IPS-NIHi11 (cell line): ENCODE measurements at regions not wholly inside any gene's neighbourhood (a gene's known extent, or its start where the extent isn't known, plus 50 kb on each side); places are given as distances from the start of the nearest gene placed in this dataset.
A peak's percentile ranks its signal among the peaks of the same experiment; 100 is the strongest.
"Not testable (repeated sequence)": the region's sequence is repeated elsewhere in the genome, so short reads cannot be mapped to it uniquely, and the experiment has no call there.

ENCODE experiments used
- DNase-seq: peaks from one replicate; pipeline ENCODE4 v3.0.0; 2012; ENCODE audit warnings: mixed read lengths, low spot score

- DNase-seq: peak; percentile 29
Measured at GRCh38 chr3:124636101-124636862, 94.0 kb upstream of the UMPS start.

DNA sequence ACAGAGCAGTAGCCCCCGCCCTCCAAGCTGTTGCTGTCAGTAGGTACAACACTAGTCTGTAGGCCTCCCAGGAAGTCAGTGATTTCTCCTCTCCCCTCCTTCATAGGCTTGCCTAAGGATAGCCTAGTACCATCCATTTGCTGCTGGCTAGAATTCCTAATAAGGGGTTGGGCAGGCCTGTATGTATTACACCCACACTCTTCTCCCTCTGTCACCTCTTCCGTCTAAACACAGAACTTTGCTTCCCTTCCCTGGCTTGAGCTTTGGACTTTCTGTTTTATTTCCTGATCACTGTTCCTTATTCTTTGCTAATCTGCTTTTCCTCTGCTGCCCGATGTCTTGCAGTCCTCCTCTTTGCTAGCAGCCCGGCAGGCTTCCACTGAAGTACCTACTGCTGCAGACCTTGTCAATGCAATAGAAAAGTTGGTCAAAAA is 93.4 kb upstream of the UMPS start:
- DNase-seq: no peak

- DNase-seq: no peak
Measured at GRCh38 chr3:124639406-124640237, 90.6 kb upstream of the UMPS start.

GRCh38 chr3:124640635-124641306 is 89.5 kb upstream of the UMPS start:
- no peak for DNase-seq

GRCh38 chr3:124643453-124643852 is 86.8 kb upstream of the UMPS start:
- no peak for DNase-seq

GRCh38 chr3:124646186-124646585 is 84.1 kb upstream of the UMPS start:
- not testable (repeated sequence) for DNase-seq

DNA sequence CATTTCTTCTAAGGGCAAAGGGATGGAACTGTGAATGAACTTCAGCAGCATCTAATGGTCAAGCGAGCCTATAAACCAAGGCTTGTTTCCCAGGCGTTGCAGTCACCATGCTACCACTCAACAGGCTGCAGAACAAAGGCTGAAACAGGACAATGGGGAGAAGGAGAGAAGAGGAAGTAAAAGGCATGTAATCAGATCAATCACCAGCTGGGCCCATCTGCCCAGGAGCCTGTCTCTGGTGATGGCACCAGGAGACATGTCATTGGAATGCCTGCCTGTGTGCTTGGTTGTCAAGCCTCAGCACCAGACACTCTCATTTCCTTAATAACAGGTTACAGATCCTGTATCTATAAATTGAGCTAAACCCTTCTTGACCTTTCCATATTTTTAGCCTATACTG is 81.7 kb upstream of the UMPS start:
- DNase-seq: no peak

GRCh38 chr3:124650798-124651197 is 79.5 kb upstream of the UMPS start:
- DNase-seq: no peak

- DNase-seq: not testable (repeated sequence)
Measured at GRCh38 chr3:124651416-124651815, 78.8 kb upstream of the UMPS start.

GRCh38 chr3:124652009-124652408 is 78.2 kb upstream of the UMPS start:
- no peak for DNase-seq

DNA sequence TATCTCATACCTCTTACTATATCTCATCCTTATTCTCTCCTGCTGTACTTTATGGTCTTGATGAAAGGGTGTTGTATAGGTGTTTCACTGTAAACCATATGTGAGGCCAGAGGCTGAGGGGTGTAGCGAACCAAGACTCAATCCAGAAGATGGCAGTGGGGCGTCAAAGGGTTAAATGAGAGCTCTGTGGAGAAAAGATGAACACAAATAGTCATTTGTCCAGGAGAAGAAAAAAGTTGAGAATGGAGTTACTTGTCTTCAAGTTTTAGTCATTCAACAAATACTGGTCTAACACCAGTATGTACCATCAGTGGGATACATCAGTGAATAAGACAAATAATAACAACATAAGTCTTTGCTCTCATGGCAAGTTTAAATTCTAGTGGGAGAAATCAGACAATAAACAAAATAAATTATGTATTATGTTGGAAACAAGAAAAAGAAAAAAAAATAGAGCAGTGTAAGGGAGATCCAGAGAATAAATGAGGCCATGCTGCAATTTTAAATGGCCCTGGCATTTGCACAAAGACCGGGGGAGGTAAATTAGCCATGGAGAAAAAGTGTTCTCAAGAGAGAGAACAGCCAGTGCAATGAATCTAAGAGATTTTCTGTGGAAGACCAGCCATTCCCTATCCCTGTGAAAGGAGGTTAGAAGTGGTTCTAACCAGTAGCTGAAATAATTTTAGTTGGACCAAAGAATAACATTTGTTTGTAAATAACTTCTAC is 77.0 kb upstream of the UMPS start:
- DNase-seq: no peak

GRCh38 chr3:124653797-124654469 is 76.3 kb upstream of the UMPS start:
- no peak for DNase-seq

GRCh38 chr3:124654470-124654845 is 75.8 kb upstream of the UMPS start:
- DNase-seq: no peak

- DNase-seq: no peak
Measured at GRCh38 chr3:124656531-124656930, 73.7 kb upstream of the UMPS start.

- DNase-seq: no peak
Measured at GRCh38 chr3:124657138-124657537, 73.1 kb upstream of the UMPS start.

GRCh38 chr3:124658270-124658669 is 72.0 kb upstream of the UMPS start:
- no peak for DNase-seq

GRCh38 chr3:124659175-124659574 is 71.1 kb upstream of the UMPS start:
- no peak for DNase-seq

DNA sequence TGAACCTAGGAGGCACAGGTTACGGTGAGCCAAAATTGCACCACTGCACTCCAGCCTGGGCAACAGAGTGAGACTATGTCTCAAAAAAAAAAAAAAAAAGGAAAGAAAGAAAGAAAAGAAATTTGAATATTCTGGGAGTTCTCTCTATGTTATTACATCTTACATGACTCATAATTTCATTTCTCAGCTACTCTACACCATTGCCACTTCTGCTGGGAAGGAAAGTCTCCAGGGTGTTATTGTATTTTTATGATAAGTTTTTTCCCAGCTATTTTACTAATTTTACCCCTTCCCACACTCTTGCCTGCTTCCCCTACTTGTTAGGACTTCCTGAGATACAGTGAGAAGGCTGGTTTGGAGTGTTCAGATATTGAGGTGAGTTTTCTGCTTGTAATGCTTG is 69.7 kb upstream of the UMPS start:
- DNase-seq: no peak

- DNase-seq: no peak
Measured at GRCh38 chr3:124663690-124664089, 66.6 kb upstream of the UMPS start.

- DNase-seq: no peak
Measured at GRCh38 chr3:124664804-124665203, 65.4 kb upstream of the UMPS start.

DNA sequence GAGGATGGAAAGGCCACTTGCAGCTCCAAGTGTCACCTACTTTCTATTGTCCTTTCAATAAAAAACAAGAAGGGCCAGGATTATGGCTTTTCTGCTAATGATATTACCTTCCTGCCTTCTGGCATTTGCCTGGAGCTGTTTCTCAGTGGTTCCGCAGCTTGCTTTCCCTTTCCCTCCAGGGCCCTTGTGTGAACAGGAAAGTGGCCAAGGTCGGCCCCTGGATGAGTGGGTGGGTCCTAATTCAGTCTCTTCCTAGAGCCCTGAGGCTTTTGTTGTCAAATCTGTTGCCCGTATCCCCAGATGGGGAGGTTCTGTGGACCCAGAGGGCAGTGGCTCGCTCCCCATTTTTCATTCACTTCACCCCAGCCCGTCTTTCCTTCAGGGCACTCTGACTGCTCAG is 64.2 kb upstream of the UMPS start:
- no peak for DNase-seq

DNA sequence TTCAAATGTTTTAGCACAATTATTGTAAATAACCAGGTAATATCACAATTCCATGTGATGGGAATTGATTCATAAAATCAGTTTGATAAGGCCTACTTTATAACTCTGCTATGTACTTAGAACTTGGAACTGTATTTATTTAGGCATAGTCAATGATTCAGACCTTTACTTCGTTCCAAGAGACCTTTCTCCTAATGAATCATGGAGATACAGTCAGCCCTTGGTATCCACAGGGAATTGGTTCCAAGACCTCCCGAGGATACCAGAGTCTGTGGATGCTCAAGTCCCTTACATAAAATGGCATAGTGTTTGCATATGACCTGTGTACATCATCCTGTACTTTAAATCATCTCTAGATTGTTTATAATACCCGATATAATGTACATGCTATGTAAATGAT is 60.8 kb upstream of the UMPS start:
- DNase-seq: no peak
